ENCODE measurements at regions not wholly inside any gene's neighbourhood (a gene's known extent, or its start where the extent isn't known, plus 50 kb on each side); places are given as distances from the start of the nearest gene placed in this dataset.

- no peak for TF ChIP-seq ZNF337 (CRISPR knock-in tag; IDR thresholded peaks at IDR 0.05; ENCODE audit: borderline replicate concordance, low read depth)
- TF ChIP-seq SAP130 (CRISPR knock-in tag; IDR thresholded peaks at IDR 0.05; ENCODE audit: low read depth), result no peak
- 0 out of 2 replicates have a peak, but pooled peaks have one; percentile 23 for TF ChIP-seq CREB1 (IDR thresholded peaks at IDR 0.05)
- no peak for TF ChIP-seq CREB1 (CRISPR knock-in tag; IDR thresholded peaks at IDR 0.05)
- intact Hi-C loops (cut with micrococcal nuclease; ENCODE audit: unreplicated experiment), result no loop called here
- Histone ChIP-seq H3K9me3 (ENCODE audit: low read length) (peaks cover 6% of the 10 kb centered on the region; the same call in 1 of the 2 replicates), H3K4me2 (ENCODE audit: low read depth, low read length) (no peak overlapping the region), H3K27me3 (ENCODE audit: control insufficient read depth in 1 of 2, insufficient read depth in 2 of 2, low read length in 2 of 2) (no peaks in the 10 kb centered on the region), H4K20me1 (ENCODE audit: insufficient read depth, low read length) (no peaks in the 10 kb centered on the region), H3K79me2 (ENCODE audit: insufficient read depth, low read length) (no peaks in the 10 kb centered on the region), H3K4me1 (ENCODE audit: insufficient read depth, low read length) (no peaks in the 10 kb centered on the region), H2AFZ (ENCODE audit: low read length) (no peak overlapping the region), H3K36me3 (replicated peaks in 1 of 2; ENCODE audit: control insufficient read depth in 1 of 2, insufficient read depth in 2 of 2, low read length in 2 of 2) (no peaks in the 10 kb centered on the region), H3K9ac (ENCODE audit: insufficient read depth, low read depth, low read length) (no peak overlapping the region), H3K4me3 (replicated peaks in 1 of 3; ENCODE audit: insufficient read depth in 1 of 3, low read depth in 2 of 3, low read length in 3 of 3) (no peak overlapping the region), H3K27ac (ENCODE audit: extremely low read length, insufficient read depth, low read length) (no peak overlapping the region)
- no peak for FAIRE-seq
- BruUV-seq (replicated peaks), result no TSS peak
- ATAC-seq, result no peak
- ChIA-PET POLR2A (no interaction called here), CTCF (ENCODE audit: low intra/inter-chr PET ratio, low total read pairs) (no interaction called here)
- WGBS (ENCODE audit: low lambda C conversion rate), result 44% methylated on average over 4 of the region's 4 CpGs
- in situ Hi-C loops (cut with HindIII; ENCODE audit: extremely low pct_ligation_motif_present, low pct_unique_long_range_greater_than_20kb), result no loop called here
- no peak for DNase-seq (ENCODE audit: low spot score)
These were observed 738.7 kb downstream of the SOCS6 start for GRCh38 chr18:71027531-71027930.

GRCh38 chr18:71025505-71026225, 736.8 kb downstream of the SOCS6 start:
- BruUV-seq (replicated peaks), result no TSS peak
- 16% methylated on average over 6 of the region's 6 CpGs for WGBS (ENCODE audit: low lambda C conversion rate)
- no peak for TF ChIP-seq ZNF777 (CRISPR knock-in tag; IDR thresholded peaks at IDR 0.05)
- no peak for TF ChIP-seq PAXIP1 (CRISPR knock-in tag; conservative IDR thresholded peaks at IDR 0.05)
- no peak for TF ChIP-seq TFDP2 (CRISPR knock-in tag; IDR thresholded peaks at IDR 0.05)
- no peak for TF ChIP-seq ONECUT2 (CRISPR knock-in tag; IDR thresholded peaks at IDR 0.05)
- no peak for TF ChIP-seq FOXC1 (CRISPR knock-in tag; IDR thresholded peaks at IDR 0.05; ENCODE audit: borderline replicate concordance)
- no peak for TF ChIP-seq ZBTB43 (CRISPR knock-in tag; conservative IDR thresholded peaks at IDR 0.05)
- no peak for TF ChIP-seq ZNF615 (CRISPR knock-in tag; IDR thresholded peaks at IDR 0.05; ENCODE audit: borderline replicate concordance)
- no peak for TF ChIP-seq XRCC5 (optimal IDR thresholded peaks at IDR 0.05; ENCODE audit: low read length)
- TF ChIP-seq ZBTB8A (CRISPR knock-in tag; IDR thresholded peaks at IDR 0.05; ENCODE audit: borderline replicate concordance, low read depth), result no peak

More at GRCh38 chr18:71025505-71026225, 736.8 kb downstream of the SOCS6 start:
- no peak for ATAC-seq
- no peak for DNase-seq (ENCODE audit: low spot score)
- Histone ChIP-seq H3K4me3 (replicated peaks in 1 of 3; ENCODE audit: insufficient read depth in 1 of 3, low read depth in 2 of 3, low read length in 3 of 3) (no peak overlapping the region), H3K27me3 (ENCODE audit: control insufficient read depth in 1 of 2, insufficient read depth in 2 of 2, low read length in 2 of 2) (no peaks in the 10 kb centered on the region), H3K9me3 (ENCODE audit: low read length) (peaks cover 6% of the 10 kb centered on the region; the same call in 1 of the 2 replicates), H3K4me2 (ENCODE audit: low read depth, low read length) (no peak overlapping the region), H3K36me3 (replicated peaks in 1 of 2; ENCODE audit: control insufficient read depth in 1 of 2, insufficient read depth in 2 of 2, low read length in 2 of 2) (no peaks in the 10 kb centered on the region), H3K9ac (ENCODE audit: insufficient read depth, low read depth, low read length) (no peak overlapping the region), H3K79me2 (ENCODE audit: insufficient read depth, low read length) (no peaks in the 10 kb centered on the region), H3K27ac (ENCODE audit: extremely low read length, insufficient read depth, low read length) (no peak overlapping the region), H3K4me1 (ENCODE audit: insufficient read depth, low read length) (no peaks in the 10 kb centered on the region), H2AFZ (ENCODE audit: low read length) (no peak overlapping the region), H4K20me1 (ENCODE audit: insufficient read depth, low read length) (no peaks in the 10 kb centered on the region)
- intact Hi-C loops (cut with micrococcal nuclease; ENCODE audit: unreplicated experiment) (no loop called here), in situ Hi-C loops (cut with HindIII; ENCODE audit: extremely low pct_ligation_motif_present, low pct_unique_long_range_greater_than_20kb) (no loop called here)
- POLR2A ChIA-PET, result no interaction called here
- FAIRE-seq, result no peak
- CTCF ChIA-PET (ENCODE audit: low intra/inter-chr PET ratio, low total read pairs), result no interaction called here

All from HepG2 (cell line).